ENCODE measurements at regions not wholly inside any gene's neighbourhood (a gene's known extent, or its start where the extent isn't known, plus 50 kb on each side); places are given as distances from the start of the nearest gene placed in this dataset.
"Not testable (repeated sequence)": the region's sequence is repeated elsewhere in the genome, so short reads cannot be mapped to it uniquely, and the experiment has no call there.

DNA sequence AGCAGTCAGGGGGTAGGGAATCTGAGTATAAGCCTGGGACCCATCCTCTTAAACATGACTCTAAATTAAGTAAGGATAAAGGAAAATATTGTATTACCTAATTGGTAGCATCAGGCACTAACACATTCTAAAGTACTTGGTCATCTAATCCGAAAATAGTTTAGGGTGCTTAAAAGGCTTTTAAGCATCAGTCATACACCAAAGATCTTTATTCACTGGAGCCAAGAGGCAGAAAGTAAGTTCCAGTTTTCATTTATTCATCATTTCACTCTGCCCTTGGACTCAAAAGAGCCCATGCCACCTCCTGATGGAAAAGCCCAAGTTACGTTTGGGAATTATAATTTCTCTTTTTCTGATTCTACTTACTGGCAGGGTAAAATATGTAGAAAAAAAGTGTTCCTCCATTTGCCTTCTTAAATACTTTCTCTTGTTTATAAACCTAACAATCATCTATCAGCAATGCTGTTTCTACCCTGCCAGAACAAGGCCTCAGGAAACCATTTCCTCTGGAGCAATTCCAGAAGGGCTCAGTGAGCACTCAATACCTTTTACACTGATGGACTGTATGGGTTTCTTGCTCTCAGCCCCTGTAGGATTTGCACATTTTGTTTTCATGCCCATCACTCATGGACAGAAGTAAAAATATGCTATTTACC, 120.1 kb upstream of the SLC5A12 start:
- DNase-seq, result no peak

DNA sequence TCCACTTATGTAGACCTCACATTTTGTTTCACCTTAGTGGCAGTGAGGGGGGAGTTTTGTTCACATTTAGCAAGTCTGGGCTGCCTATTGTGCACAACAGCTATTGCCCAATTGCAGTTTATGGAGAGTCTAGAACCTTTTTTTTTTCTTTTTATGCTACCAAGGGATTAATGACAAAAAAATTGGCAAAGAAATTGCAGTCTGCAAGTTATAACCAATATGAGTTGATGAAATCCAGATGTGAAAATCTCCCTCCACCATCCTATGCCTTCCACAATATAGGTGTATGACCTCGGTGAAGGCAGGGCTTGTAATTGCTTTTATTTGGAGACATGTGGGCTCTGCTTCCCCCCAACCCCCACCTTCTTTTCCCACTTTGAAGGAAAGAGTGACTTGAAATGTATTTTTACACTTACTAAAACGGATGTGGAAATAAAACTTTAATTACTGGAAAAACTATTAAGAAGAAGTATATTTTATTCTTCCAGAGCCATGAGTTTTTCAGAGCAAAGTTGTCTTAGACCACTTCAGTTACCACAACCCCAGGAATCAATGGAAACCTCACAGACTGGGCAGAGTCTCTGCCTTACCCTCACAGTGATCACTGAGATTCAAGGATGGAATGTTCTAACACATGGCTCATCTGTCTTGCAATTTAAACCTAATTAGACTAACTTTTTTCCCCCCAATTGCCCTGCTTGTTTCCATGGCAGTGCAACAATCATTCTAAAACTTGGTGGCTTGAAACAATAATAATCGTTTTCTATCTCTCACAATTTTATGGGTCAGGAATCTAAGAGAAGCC, 120.8 kb upstream of the SLC5A12 start:
- DNase-seq, result no peak

DNA sequence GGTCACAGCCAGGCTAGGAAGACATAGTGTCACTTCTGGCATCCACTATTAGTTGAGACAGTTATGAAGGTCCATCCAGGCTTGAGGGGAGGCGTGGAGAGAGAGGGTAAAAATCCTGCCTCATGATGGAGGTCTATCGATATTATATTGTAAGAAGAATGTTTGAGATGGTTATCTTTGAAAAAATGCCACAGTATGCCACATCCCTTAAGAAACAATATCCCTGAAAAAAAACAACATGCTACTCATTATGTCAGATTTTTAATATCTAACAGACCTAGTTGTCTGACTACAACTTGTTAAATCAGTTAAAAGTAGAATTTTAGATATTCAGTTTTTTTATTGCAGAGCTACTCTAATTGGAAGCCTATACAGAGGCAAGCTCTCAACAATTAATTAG, 121.7 kb upstream of the SLC5A12 start:
- no peak for DNase-seq

DNA sequence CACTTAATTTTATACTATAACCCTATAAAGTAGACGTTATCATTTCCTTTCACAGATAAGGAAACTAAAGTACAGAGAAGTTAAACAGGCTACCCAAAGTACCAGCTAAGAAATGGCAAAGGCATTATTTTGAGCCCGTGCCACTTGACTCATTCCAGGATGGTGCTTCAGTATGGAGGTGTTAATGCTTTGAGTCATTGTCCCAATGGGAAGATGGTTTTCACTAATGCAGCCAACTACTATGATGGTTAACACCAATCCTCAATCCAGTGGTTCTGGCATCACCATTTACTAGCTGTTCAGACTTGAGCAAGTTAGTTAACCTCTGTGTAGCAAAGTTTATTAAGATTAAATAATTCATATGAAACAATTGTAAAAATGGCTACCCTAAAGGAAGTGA, 123.1 kb upstream of the SLC5A12 start:
- no peak for DNase-seq

DNA sequence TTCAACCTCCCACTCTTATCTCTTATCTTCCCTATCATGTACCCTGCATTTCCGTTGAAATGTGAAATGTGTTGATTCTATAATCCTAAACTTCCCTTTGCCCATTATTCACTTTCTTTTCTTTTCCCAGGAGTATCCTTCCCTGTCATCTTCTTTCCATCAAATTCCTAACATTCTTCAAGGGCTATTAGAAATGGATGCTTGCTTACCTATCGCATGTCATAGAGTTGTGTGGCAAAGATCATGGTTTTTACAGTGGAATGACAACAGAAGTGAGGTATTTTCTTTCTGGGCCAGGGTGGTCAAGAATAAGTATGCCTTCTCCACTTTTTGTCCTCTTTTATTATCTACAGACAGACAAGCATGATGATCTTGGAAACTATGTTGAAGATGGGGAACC, 124.4 kb upstream of the SLC5A12 start:
- no peak for DNase-seq

DNA sequence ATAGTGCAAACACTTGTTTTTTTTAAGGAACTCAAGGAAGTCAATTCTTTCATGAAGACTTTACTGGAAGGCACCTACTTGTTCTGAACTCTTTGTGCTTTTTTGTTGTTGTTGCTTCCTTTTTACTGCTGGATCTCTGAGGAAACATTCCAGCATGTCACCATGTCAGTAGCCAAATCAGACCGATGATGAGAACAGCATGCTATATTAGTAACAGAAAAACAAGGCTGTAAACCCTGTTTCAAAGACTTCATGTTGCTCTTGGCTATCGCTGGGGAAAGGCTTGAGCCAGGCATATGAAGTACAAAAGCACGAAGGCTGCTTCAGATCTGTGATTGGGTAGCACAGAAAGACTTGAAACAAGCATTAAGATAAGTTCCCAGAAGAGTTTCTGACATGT, 125.6 kb upstream of the SLC5A12 start:
- no peak for DNase-seq

DNA sequence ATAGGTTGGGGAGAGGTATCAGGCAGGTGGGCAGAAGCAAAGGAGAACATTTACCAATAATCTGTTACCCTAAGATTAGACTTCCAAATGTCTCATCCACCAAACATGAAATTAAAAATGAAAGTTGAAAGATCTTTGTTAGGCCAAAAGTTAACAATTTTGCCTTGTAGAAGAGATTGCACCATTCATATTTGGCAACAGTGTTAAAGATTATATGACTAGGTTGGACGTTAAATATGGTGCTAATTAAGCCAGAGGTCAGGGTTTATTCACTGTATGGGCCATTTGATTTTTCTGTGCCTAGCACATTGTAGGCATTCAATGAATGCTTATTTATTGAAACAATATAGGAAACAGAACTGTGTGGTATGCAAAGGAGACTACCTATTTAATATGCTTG, 126.1 kb upstream of the SLC5A12 start:
- no peak for DNase-seq

DNA sequence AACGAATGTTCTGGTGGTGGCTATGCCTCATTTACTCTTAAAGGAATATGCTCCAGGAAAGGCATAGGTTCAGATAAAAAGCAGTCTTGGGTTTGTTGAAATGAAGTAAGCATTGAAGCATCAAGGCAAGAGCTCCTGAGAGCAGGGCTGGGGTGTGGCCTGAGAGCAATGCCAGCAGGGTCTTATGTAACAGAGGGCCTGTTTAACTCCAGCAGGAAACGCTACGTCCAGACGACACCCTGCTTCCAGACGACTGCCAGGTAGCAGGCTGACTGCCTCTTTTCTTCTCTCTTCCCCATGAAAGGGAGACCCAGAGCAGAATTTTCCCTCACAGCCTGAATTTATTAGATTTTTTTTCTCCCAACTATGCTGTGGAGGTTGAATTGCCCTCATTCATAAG, 127.2 kb upstream of the SLC5A12 start:
- DNase-seq, result no peak

DNA sequence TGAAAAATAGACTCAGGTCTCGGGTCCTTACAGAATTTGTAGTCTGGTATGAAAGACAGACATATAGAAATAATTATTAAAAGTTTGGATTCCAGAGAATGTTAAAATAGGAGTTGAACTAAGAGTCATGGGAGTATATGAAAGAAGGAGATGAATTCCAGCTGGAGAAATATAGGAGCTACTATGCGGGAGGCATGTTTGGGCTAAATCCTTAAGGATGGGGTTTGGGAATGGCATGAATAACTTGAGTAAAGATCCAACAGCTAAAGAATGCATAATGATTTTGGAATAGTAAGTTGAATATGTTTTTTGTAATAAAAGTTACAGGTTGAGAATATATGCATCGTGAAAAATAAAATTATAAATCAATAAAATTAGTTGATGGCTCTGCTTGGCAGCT, 129.4 kb upstream of the SLC5A12 start:
- DNase-seq, result no peak

DNA sequence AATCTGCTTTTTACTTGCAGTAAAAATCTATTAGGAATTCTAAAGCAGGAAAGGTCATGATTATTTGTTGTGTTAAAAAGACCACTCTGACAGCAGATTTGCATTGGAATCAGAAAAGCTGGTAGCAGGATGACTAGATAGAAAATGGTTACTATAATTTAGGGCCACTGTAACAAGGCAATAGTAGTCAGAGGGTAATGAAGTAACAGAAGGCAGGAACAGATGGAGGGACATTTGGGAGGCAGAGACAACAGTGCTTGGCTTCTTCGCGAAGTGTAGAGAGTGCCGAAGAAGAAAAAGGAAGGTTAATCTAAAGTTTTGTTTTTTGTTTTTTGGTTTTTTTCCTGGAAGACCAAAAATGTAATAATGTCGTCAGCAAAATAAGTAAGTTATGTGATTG, 129.8 kb upstream of the SLC5A12 start:
- DNase-seq, result peak; percentile 86

DNA sequence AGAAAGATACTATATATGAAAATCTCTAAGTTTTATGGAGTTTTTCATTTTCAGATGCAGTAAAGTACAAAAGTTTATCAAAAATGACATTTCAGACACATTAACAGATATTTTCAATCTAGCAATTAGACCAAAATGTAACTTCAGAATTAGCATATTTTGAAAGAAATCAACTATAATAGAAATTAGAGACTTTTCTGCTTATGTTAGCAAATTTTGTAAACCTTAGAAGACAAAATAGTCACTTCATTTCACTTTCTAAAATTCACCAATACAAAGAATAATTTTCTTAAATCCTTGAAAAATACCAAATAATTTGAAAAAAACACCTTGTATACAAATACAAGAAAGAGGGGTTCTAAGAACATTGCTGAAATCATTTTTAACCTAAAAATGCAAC, 135.8 kb upstream of the FIBIN start:
- DNase-seq, result no peak

DNA sequence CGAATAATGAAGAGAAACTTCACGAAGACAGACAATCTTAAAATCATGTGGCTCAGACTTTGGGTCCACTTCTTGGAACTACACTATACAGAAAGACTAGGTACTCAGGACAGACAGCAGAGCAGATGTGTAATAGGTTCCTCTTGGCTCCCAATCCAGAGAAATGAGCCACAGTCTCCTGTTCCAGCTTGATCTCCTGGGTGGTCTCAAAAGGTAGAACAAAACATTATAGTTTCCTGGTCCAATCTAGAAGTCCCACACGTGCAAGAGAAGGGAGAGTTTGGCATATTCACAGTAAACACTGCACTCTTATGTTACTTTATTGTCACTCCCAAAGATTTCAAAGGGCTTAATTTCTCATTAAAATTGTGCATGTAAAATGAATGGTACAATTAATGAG, 134.5 kb upstream of the FIBIN start:
- DNase-seq, result no peak

DNA sequence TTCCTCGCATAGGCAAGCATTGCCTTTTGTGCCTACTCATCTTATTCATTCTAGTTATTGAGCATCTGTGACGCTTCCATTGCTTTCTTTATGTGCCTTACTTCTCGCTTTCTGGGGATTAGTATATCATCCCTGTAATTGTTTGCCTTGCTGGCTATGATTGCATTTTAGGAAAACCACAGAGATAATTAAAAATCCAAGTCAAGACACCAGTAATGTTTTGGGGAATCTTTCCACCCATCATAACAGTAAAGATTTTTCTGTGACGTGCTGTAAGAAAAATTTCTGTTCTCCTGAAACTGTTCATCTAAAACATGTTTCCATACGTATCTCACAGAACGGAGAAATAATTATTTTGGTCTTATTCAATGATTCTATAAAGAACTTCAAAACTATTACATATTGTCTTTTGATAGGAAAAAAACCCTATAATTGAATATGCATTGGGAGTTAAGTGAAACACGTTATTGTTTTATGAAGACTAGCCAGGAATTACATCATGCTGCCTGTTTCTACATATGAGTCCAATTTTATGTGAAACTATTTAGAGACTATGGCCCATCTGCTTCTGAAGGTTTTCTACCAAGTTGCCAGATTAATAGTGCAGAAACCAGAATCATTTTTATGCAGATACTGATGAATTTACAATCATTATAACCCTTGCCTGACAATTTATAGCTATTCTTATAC, 133.7 kb upstream of the FIBIN start:
- DNase-seq, result no peak

DNA sequence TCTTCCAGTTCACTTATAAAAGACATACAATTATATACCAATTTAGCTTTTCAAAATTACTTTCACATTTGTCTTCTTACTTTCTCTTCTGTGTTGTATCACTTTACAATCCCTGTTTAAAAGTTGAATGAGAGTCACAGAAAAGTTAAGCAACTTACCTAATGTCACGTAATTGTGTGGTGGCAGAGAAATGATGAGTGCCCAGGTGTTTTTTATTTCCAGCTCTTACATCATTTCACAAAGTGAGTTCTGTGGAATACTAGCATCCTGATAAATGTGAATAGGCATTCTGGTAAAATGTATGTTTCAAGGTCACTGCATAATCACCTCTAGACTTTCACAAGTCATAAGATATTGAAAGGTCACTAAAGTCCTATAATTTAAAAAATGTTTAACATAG, 133.0 kb upstream of the FIBIN start:
- DNase-seq, result no peak

DNA sequence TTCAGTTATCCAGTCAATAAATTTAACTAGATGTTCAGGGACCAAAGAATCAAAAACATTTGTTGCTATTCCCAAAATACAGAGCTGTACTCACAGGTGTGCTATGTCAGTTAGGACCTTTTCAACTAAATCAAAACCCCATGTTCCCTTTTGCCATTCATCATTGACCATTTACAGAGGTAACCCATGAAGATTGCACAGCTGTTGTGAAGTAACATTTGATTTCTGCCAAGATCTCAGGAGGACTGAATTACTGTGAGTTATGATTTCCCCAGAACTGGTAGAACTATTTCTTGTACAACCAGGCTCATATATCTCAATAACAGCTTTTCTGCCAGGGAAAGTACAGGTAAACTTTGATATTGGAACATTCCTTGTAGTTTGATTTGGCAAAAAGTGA, 131.1 kb upstream of the FIBIN start:
- no peak for DNase-seq

DNA sequence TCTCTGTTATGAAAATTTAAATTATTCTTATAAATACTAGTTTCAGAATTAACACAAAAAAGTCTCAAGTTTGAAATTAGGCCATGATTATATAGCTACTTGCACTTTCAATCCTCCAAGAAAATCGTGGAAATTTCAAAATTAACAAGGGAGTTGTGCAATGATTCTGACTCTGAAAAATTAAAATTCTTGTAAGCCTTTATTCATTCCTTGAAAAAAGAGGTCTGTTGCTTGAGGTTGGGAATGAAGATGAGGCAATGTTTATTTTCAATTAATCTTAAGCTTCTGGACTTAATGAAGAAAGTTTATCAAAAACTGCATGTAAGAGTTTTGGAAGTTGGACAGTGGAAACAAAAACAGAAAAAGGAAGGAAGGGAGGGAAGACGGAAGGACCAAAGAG, 128.2 kb upstream of the FIBIN start:
- DNase-seq, result no peak

DNA sequence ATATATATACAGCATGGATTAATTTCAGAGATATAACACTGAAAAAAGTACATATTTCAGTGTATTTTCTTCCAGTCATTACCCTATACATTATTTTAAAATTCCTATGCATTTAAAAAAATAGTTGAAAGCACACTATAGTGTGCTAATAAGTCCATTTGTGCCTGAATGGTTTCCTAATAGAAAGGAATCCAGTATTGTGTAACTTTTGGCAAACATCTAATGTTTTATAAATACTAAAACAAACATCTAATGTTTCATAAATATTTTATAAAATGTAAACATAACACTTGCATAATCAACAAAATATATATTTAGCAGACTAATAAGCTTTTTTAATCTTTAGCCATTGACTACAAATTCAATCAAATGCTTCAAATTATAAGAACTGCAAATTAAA, 126.6 kb upstream of the FIBIN start:
- no peak for DNase-seq

DNA sequence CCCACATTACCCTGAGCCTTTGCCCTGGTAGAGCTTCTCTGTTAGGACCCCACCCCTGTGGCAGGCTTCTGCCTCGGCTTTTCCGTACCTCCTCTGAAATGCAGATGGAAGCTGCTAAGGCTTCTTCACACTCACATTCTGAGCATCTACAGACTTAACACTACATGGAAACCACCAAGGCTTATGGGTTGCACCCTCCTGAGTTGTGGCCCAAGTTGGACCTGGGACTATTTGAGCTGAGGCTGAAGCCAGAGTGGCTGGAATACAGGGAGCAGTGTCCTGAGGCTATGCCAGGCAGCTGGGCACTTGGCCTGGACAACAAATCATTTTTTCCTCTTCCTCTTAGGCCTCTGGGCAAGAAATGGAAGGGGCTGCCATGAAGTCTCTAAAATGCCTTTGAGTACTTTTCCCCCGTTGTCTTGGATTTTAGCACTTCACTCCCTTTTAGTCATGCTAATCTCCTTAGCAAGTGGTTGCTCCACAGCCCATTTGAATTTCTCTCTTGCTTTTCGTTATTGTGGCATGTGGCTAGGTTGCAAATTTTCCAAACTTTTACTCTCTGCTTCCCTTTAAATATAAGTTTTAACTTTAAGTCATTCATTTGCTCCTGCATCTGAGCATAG, 114.8 kb upstream of the FIBIN start:
- no peak for DNase-seq

DNA sequence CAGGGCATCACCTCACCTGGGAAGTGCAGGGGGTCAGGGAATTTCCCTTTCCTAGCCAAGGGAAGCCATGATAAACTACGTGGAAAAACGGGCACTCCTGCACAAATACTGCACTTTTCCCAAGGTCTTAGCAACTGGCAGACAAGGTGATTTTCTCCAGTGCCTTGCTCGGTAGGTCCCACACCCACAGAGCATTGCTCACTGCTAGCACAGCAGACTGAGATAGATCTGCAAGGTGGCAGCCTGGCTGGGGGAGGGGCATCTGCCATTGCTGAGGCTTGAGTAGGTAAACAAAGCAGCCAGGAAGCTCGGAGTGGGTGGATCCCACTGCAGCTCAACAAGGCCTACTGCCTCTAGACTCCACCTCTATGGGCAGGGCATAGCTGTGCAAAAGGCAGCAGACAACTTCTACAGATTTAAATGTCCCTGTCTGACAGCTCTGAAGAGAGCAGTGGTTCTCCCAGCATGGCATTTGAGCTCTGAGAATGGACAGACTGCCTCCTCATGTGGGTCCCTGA, 111.5 kb upstream of the FIBIN start:
- DNase-seq, result not testable (repeated sequence)

DNA sequence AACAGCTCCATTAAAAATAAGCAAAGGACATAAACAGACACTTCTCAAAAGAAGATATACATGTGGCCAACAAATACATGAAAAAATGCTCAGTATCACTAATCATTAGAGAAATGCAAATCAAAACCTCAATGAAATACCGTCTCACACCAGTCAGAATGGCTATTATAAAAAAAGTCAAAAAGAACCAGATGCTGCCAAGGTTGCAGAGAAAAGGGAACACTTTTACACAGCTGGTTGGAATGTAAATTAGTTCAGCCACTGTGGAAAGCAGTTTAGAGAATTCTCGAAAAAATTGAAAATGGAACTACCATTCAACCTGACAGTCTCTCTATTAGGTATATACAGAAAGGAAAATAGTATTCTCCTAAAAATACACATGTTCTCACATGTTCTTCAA, 102.4 kb upstream of the FIBIN start:
- no peak for DNase-seq

DNA sequence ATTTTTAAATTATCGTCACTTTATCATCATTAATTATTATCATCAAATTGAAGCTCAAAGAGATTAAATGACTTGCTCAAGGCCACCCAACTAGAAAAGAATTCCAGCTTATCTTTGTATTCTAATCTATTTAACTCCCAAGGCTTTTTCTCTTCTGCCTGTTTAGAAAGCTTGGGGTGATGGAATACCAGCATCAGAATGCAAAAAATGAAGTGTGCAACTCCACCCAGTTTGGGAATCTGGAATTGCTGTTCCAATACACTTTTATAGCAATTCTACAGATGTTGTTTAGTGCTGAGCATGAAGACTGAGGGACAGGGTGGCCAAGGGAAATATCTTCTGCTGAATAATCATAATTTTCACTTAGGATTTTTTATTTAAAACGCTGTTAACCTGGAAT, 97.2 kb upstream of the FIBIN start:
- DNase-seq, result no peak

DNA sequence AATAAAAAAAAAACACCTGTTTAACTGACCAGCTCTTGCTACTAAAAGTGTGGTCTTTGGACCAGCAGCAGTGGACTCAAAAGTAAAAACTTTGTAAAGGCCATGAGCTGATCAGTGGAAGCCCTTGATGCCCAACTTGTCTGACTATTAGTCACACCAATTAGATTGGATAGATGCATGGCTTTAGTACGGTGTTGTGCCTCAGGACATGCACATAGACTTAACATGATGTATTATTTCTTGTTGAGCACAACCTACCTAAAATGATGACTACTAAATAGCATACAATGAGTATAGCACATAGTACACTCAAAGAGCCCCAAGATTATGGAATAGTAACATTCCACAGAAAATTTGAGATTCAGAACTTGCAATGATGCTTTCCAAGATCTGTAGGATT, 95.1 kb upstream of the FIBIN start:
- DNase-seq, result no peak

DNA sequence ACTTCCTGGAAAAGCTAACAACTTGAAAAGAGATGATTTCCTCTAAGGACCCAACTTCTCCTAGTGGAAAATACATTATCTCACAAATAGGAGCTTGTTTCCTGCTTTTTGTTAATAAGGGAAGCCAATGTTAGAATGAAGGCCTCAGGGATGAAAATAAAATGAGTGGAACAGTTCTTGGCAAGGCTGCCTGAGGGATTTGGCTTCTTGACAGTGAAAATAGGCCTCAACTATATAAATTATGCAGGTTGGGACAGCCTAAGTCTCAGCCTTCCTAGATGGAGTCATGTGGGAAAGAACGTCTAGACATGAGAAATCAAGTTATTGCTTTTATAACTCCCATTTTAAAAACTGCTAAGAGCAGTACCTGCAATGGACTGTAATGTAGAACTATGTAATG, 92.8 kb upstream of the FIBIN start:
- DNase-seq, result no peak

DNA sequence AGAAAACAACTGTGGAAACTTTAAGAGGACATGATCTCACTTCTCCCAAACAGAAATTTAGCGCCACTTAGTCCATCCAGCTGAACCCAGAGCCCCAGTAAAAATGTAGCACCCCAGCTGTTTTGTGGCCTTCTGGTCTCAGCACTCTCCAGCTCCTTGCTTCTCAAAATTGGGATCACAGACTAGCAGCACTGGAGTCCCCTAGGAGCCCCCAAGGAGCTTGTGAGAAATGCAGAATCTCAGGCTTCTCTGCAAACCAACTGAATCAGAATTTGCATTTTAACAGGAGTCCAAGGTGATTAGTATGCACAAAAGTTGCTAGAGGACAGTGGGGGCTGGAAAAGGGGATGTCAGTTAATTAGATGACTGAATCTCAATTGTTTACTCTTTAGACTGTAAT, 89.8 kb upstream of the FIBIN start:
- DNase-seq, result no peak
